GM12873 (cell line): ENCODE measurements at regions not wholly inside any gene's neighbourhood (a gene's known extent, or its start where the extent isn't known, plus 50 kb on each side); places are given as distances from the start of the nearest gene placed in this dataset.

Experiments used
- CTCF ChIP-seq: IDR thresholded peaks from 2 replicates; pipeline ENCODE4 v1.5.1; 2012; ENCODE audit warnings: low read depth, mild to moderate bottlenecking, moderate library complexity, low read length, control low read depth; ENCODE audit not compliant: insufficient read depth; ENCODE audit errors: missing control alignments

GRCh38 chr13:40236566-40237168 is 429.8 kb downstream of the FOXO1 start:
- TF ChIP-seq CTCF: no peak

- TF ChIP-seq CTCF: no peak
Measured at GRCh38 chr13:40238761-40239160, 427.7 kb downstream of the FOXO1 start.

DNA sequence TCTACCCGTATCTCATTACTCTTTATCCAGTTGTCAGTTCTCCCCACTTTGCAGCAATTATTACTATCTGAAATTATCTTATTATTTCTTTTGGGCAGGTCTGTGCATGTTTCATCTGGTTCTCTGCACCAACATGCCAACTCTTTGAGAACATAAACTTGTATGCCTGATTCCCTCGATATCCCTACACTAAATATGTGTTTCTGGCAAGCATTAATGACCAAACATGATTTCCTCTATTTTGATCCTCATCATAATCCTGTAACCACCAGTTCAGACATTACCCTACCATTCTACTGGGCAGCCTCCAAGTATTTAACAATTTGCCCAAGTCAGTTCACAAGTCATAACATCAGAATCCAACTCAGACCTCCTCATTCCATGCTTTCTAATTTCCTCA is 426.1 kb downstream of the FOXO1 start:
- no peak for TF ChIP-seq CTCF

DNA sequence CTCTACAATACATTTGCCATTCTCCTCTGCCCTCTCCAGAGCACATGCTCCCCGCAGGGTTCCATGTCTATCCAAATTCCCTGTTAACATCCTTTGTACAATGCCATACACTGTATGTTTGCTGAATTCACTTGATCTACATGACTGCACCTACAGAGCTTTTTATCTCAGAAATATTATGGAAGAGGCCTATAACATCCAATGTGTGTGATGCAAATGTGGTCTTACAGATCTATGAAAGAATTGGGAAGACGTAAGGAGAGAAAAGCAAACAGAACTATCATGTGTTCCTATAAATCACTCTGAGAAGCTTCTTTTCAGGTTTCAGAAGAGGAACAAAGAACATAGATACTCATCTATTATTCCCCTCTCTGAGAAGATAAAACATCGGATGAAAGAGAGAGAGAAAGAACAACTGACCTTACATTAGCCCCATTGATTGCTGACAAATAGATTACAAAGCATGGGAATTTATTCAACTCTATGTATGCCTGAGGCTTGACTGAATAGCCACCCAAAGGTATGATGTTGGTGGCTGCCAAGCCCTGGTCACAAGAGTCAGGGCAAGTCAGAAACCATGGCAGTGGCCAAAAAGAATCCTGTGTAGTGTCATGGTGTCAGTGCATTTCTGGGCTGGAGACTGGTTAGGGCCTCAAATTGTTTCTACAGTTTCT is 425.2 kb downstream of the FOXO1 start:
- TF ChIP-seq CTCF: no peak

DNA sequence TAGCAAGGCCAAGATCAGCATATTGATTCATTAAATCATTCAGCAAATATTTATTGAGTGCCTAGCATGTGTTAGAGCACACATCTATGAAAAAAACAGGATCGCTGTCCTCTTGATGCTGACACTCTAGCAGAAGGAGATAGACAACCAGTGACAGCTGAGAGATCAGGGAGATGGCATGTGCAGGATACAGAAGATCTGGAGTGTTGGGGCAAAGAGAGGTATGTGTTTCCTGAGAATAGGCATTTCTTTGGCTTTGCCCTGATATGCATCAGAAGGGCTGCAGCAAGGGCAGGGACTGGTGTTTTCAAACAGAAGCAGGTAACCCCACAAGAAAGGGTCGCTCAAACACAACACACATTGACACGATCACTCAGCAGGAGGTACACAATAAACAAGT is 423.4 kb downstream of the FOXO1 start:
- TF ChIP-seq CTCF: no peak

- no peak for TF ChIP-seq CTCF
Measured at GRCh38 chr13:40243982-40244381, 422.5 kb downstream of the FOXO1 start.

DNA sequence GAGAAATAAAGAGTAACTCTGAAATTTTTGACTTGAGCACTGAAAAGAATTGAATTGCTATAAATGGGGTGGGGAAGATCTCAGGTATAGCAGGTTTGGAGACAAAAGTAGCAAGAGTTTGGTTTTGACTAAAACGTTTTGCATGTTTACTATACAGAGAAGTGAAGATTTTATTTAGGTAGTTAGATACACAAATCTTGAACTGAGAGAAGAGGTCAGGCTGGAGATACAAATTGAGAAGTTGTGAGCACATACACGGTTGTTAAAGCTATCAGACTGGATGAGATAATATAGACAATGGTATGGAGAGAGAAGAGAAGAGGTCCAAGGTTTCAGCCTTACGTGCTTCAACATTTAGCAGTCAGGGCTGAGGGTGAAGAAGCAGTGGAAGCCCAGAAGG is 420.9 kb downstream of the FOXO1 start:
- TF ChIP-seq CTCF: no peak
